NB4 (cell line): ENCODE measurements at regions not wholly inside any gene's neighbourhood (a gene's known extent, or its start where the extent isn't known, plus 50 kb on each side); places are given as distances from the start of the nearest gene placed in this dataset.

ENCODE experiments used
- MYC ChIP-seq: IDR thresholded peaks from 2 replicates; pipeline ENCODE4 v1.6.1; 2011; ENCODE audit warnings: low read depth, low read length
- TF ChIP-seq, protein P1 (sequence below): IDR thresholded peaks from one replicate; pipeline ENCODE4 v1.5.1; 2012; ENCODE audit warnings: low read depth, low read length

- TF ChIP-seq, protein P1, sequence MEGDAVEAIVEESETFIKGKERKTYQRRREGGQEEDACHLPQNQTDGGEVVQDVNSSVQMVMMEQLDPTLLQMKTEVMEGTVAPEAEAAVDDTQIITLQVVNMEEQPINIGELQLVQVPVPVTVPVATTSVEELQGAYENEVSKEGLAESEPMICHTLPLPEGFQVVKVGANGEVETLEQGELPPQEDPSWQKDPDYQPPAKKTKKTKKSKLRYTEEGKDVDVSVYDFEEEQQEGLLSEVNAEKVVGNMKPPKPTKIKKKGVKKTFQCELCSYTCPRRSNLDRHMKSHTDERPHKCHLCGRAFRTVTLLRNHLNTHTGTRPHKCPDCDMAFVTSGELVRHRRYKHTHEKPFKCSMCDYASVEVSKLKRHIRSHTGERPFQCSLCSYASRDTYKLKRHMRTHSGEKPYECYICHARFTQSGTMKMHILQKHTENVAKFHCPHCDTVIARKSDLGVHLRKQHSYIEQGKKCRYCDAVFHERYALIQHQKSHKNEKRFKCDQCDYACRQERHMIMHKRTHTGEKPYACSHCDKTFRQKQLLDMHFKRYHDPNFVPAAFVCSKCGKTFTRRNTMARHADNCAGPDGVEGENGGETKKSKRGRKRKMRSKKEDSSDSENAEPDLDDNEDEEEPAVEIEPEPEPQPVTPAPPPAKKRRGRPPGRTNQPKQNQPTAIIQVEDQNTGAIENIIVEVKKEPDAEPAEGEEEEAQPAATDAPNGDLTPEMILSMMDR: no peak
- no peak for TF ChIP-seq MYC
These were observed 390.6 kb upstream of the ZFP42 start for GRCh38 chr4:187604984-187605383.
